COLO829 (cell line): ENCODE measurements at regions not wholly inside any gene's neighbourhood (a gene's known extent, or its start where the extent isn't known, plus 50 kb on each side); places are given as distances from the start of the nearest gene placed in this dataset.

Experiments used
- DNase-seq: peaks from one replicate; pipeline ENCODE4 v3.0.0; 2012; ENCODE audit warnings: low spot score

- no peak for DNase-seq
Measured at GRCh38 chr13:57443494-57443893, 188.1 kb upstream of the PCDH17 start.

- DNase-seq = no peak
Measured at GRCh38 chr13:57450356-57450755, 181.2 kb upstream of the PCDH17 start.

- DNase-seq = no peak
Measured at GRCh38 chr13:57452228-57452627, 179.3 kb upstream of the PCDH17 start.

- no peak for DNase-seq
Measured at GRCh38 chr13:57470491-57470890, 161.1 kb upstream of the PCDH17 start.

- DNase-seq = no peak
Measured at GRCh38 chr13:57491318-57491717, 140.2 kb upstream of the PCDH17 start.

GRCh38 chr13:57507752-57508463, 123.6 kb upstream of the PCDH17 start:
- no peak for DNase-seq

GRCh38 chr13:57511603-57512002, 119.9 kb upstream of the PCDH17 start:
- no peak for DNase-seq

DNA sequence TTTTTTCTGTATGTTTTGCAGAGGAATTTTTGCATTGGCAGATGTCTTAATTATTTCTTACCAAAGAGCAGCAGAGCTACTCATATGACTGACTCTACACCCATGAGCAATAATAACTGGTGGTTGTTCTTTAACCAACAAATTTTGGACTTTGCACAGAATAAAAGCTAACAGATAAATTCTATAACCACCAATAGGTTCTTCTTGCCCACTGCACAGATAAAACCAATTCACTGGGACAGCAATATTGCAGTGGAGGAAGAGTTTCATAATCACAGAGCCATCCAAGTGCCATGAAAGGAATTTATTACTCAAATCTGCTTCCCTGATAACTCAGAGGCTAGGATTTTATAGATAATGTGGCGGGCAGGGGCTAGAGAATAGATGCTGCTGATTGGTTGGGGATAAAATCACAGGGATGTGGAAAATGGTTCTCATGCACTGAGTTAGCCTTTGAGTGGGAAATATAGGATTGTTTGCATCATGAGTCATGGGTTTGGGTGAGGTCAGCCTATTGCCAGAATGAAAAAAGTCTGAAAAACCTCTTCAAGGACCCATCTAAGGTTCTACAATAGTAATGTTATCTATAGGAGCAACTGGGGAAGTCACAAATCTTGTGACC, 104.3 kb upstream of the PCDH17 start:
- DNase-seq = peak; percentile 34

DNA sequence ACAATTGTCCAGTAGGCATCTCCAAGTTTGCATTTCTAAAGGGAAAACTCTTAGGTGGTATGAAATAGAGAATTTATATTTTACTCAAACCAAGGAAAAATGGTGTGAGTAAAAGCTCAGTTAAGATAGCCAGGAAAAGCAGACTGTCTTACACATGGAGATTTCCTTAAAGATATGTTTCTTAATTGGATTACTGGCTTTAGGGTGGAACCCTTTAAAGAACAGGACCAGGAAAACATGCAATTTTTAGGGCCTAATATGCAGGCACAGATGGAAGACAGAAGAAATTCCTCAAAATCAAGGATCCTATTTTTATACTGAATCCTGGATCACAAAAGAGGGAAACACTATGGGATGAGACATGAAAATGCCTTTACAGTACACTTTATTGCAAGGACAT, 100.3 kb upstream of the PCDH17 start:
- no peak for DNase-seq

DNA sequence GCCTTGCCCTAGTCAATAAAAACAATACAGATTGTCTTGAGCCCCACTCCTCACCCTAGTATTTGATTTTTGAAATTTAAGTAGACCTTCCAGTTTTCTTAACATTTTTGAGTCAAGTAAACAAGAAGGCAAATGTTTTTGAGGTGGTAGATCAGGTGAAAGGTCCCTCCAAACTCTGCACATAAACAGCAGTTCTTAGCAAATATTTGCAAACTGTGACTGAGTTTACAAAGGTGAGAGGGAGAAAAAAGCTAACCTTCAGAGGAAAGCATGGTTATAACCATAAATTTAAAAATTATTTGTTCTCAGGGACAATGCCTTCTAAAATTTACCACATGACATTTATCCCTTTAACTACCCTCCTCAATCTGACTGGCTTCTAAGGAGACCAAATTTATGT, 84.6 kb upstream of the PCDH17 start:
- no peak for DNase-seq

DNA sequence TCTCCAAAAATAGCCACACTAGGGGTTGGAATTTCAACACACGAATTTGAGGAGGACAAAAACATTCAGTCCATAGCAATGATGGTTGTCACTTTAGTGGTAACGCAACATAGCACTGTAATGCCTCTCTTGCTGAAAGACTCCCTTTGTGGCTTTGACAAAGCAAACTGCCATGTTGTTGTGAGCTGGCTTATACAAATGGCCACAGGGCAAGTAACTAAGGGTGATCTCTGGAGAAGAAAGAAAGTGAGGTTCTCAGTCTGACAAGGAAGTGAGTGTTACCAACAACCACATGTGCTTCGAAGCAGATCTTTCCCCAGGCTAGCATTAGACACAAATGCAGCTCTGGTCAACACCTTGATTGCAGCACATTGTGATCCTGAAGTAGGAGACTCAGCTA, 79.1 kb upstream of the PCDH17 start:
- DNase-seq = peak; percentile 28

- no peak for DNase-seq
Measured at GRCh38 chr13:57553932-57554331, 77.6 kb upstream of the PCDH17 start.

- DNase-seq = peak; percentile 19
Measured at GRCh38 chr13:57558051-57558467, 73.5 kb upstream of the PCDH17 start.

- DNase-seq = no peak
Measured at GRCh38 chr13:57568865-57569264, 62.7 kb upstream of the PCDH17 start.

GRCh38 chr13:57569986-57570385, 61.6 kb upstream of the PCDH17 start:
- no peak for DNase-seq
